PC-3 (cell line): ENCODE measurements at regions not wholly inside any gene's neighbourhood (a gene's known extent, or its start where the extent isn't known, plus 50 kb on each side); places are given as distances from the start of the nearest gene placed in this dataset.

Experiments used
- CTCF ChIP-seq: fragments of 300-600 bp; sonication (generic); conservative IDR thresholded peaks from 2 replicates; pipeline ENCODE4 v1.5.1; 2017; ENCODE audit warnings: antibody characterized with exemption, low read depth, mild to moderate bottlenecking, low read length
- EZH2 ChIP-seq: fragments of 300-600 bp; sonication (generic); IDR thresholded peaks from one replicate; pipeline ENCODE4 v1.6.1; 2017; ENCODE audit warnings: antibody characterized with exemption, mild to moderate bottlenecking, low read length; ENCODE audit not compliant: unreplicated experiment

- no peak for TF ChIP-seq CTCF
- no peak for TF ChIP-seq EZH2
Observed at GRCh38 chr18:78101091-78101490, 851.4 kb downstream of the GALR1 start.
